GM21515 (cell line): ENCODE measurements at regions not wholly inside any gene's neighbourhood (a gene's known extent, or its start where the extent isn't known, plus 50 kb on each side); places are given as distances from the start of the nearest gene placed in this dataset.
"Not testable (repeated sequence)": the region's sequence is repeated elsewhere in the genome, so short reads cannot be mapped to it uniquely, and the experiment has no call there.

Experiments
- ATAC-seq: cut with Tn5 transposase; IDR thresholded peaks from one replicate; pipeline ENCODE4 v1.9.1; 2021; ENCODE audit not compliant: unreplicated experiment

DNA sequence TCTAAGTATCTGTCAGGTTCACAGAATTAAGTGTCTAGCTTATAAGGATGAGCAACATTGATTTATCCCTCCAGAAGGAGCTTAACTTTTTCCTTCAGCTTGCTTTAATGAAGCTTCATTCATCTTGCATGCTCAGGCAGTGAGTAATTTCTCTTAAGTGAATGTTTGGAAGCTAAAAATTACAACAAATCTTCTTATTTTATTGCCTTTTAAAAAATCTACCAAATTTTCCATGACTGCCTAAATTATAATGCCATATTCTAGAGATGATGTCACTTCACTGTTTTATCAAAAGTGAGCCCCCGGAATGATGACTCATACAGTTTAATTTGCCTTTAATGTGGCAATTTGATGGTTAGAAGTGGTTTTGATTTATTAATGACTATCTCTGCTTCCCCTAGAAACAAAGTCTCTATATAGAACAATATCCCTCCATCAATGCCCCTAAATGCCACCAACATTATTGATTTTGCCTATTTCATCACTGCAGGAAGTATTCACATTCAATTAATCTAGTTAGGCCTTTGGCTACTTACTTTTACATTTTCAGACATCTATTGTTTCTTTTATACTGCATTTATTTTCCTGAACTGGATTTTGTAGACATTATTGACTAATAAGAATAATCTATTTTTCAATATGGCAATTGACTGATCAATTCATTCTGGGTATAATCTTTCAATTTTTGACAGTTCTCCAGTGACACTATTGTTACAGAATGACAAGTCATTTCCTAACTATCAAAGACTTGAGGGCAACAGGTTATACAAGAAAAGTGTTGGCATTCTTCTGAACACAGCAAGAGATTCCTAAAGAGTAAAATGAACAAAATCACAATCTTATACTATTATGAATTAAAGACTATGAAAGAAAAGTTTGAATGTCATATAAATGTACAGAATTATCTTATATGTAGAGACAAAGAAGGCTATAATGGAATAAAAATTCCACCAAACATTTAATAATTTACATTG is 139.3 kb upstream of the ODAD2 start:
- no peak for ATAC-seq

DNA sequence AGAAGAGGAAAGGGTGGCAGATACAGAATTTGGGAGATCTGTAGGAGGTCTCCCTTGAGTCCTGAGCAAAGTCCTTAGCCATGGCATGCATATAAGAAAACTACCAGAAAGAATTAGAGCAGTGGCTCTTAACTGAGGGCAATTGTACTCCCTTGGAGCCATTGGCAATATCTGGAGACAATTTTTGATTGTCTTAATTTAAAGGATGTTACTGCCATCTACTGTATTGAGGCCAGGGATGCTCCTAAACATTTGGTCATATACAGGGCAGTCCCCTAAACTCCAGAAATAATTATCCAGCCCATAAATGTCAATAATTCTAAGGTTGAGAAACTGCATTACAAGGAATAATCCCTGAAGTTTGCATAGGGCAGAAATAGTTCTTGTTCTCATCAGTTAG is 136.4 kb upstream of the ODAD2 start:
- no peak for ATAC-seq

GRCh38 chr10:28130267-28130666 is 131.4 kb upstream of the ODAD2 start:
- ATAC-seq = no peak

- no peak for ATAC-seq
Observed at GRCh38 chr10:28127881-28128280, 129.0 kb upstream of the ODAD2 start.

- ATAC-seq = no peak
Observed at GRCh38 chr10:28125701-28126100, 126.8 kb upstream of the ODAD2 start.

GRCh38 chr10:28120795-28121194 is 121.9 kb upstream of the ODAD2 start:
- ATAC-seq = no peak

DNA sequence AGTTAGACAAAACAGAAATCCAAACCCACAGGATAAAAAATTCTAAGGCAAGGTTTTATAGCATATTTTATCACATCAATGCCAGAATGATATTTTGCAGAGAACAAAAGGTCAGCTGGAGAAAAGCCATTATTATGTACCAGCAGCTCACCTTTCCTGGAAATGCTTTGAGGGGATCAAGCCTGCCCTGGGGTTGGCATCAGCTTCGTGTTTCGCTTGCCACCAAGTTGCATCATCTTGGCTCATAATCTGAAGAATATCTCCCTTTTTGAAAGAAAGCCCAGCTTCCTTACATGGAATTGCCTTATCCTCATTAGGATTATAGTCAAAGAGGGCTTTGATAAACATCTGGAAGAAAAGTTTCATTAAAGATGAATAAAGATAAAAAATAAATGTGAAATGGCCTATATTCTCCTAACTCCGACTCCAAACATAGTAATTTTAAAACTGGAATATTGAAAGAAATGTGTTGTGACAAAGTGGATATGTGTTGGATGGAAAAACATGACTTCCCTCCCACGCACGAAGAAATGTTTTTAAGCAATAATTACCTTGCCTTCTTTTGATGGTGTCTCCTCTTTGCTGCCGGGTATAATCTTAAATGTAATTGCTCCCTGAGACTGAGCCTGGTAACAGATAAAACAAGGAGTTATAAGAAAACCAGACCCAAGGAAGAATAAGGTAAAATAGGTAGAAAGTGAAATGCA is 121.3 kb upstream of the ODAD2 start:
- no peak for ATAC-seq

GRCh38 chr10:28118985-28119628 is 120.2 kb upstream of the ODAD2 start:
- no peak for ATAC-seq

- no peak for ATAC-seq
Observed at GRCh38 chr10:28113202-28113601, 114.3 kb upstream of the ODAD2 start.

GRCh38 chr10:28111712-28112111 is 112.8 kb upstream of the ODAD2 start:
- ATAC-seq = no peak

GRCh38 chr10:28105561-28105960 is 106.7 kb upstream of the ODAD2 start:
- ATAC-seq = no peak

DNA sequence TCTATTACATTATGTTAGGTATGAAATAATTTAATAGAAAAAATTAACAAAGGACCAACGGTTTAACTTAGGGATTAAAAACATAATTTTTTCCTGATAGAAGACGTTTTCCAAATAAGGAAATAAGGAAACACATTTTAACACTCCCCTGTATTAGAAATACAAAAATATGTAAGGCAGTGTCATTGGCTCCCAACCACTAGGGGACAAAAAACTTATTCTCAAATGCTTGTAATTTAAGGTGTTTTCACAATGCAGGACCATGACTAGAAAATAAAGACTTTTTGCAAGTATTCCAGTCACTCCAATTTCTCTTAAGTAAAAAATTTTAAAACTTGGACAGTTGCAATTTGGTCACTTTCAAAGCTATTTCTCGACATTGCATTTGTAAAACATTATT is 98.8 kb upstream of the ODAD2 start:
- ATAC-seq = no peak

DNA sequence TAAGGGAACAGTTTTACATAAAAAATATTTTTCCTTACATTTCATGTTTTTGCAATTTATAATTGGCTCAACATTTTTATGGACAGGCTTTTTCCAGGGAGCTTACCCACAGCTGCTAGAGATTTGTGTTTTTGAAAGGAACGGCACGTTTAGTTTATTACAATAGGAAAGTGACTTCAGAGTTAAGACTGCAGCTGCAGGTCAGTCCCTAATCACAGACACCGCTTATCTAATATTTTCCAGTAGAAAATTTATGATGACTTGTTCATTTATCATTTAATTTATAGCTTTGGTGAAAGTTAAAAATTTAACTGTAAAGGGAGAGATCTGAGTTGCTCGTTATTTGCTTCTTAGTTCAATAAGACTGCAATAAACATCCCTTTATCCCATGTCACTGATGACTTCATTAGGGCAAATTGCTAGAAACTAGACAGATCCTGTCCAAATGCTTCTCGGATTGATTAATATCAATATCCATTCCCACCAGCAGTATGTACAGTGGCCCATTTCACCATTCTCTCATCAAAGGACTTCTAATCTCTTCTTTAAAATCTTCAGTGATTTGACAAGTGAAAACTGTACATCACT is 97.0 kb upstream of the ODAD2 start:
- no peak for ATAC-seq

DNA sequence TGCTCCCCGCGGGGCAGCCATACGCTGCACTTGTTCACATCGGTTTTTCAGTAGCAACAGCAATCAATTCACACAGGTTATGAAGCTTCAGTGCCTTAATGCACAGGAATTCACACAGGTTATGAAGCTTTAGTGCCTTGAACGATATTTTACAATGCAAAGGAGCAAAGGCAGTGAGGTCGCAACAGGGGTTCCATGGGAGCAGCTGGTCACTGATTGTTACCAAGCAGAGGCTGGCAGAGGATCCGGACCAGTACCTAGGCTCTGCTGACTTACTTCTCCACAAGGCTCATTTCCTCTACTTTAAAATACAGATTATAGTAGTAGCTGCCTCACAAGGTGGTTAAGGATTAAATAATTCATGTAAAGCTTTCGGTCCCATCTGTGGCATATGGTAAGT is 95.2 kb upstream of the ODAD2 start:
- no peak for ATAC-seq

DNA sequence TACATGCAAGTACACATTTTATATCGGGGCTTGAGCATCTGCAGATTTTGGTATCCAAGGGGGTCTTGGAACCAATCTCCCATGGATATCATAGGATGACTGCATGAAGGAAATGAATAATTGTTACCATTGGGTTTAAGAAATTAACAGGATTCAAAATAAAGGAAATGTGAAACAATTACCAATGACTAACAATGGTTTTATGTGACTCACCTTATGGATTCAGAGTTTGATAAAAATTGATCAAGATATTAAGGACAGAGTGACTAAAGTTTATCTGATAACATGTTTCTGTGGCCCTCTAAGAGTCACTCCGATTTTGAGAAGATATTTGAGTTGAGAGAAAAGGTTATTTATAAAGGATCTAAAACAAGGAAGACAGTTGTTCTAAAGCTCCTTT is 93.0 kb upstream of the ODAD2 start:
- ATAC-seq = no peak

GRCh38 chr10:28090506-28090905 is 91.6 kb upstream of the ODAD2 start:
- ATAC-seq = no peak

DNA sequence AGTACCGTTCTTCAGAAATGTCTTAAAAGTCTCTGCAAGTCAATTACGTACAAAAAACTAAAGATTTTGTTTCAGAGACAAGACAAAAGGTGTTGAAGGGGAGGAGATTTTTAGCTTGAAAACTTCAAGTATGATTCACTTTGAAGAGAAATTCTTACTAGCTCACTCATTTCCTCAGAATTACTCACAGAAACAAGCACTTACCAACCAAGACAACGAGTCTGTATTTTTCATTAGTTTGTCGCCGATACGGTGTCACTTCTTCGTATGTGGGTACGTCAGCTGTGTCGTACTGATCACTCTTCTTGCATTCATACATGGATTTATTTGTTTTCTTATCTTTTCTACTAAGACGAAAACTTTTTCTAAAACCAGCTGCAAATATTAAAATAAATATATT is 90.6 kb upstream of the ODAD2 start:
- ATAC-seq = no peak

DNA sequence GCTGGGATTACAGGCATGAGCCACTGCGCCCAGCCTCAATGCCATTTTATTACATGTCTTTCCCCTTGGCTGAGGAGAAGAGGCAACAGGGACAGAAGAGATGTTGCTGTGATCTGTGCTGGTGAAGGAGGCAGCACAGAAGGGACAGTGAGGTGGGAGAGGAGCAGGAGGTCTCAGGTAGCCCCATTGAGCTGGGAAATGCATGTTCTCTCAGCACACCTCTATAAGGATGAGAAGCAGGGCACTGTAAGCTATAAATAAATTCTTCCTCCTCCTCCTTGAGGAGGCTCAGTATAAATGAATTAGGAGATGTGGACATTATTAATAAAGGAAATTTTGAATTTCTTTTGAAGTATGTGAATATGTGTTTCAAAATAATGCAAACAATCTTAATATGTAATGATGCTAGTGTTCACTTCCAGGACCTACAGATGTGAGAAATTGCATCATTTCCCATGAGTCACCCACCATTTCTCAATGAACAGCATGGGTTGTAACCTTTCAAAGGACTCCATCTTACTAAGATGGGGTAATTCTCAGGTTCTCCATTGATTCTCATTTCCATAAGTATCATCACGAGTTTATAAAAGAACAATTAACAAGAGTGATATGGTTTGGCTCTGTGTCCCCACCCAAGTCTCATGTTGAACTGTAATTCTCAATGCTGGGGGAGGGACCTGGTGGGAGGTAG is 88.9 kb upstream of the ODAD2 start:
- ATAC-seq = no peak

DNA sequence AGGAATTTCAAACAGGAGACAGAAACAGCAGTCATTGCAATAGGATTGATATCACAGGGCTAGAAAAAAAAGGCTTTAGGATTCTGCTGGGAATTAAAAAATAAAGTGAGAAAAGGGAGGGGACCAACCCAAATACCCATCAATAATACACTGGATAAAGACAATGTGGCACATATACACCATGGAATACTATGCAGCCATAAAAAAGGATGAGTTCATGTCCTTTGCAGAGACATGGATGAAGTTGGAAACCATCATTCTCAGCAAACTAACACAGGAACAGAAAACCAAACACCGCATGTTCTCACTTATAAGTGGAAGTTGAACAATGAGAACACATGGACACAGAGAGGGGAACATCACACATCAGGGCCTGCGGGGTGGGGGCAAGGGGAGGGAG is 86.9 kb upstream of the ODAD2 start:
- not testable (repeated sequence) for ATAC-seq

DNA sequence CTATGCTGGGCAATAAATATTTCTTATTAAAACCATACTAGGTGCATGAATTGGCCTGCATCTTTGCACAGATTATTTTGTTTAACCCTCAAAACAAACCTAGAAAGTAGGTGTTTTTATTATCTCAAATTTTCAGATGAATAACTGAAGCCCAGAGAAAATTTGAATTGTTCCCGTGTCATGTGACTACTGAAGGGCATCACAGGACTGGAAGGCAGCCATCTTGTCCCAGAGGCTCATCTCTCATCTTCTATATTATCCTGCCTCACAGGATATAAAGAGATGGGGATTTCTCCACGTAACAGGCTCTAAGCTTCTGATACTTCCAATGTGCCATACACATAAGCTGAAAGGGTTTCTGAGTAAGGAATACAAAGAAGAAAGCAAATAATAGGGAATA is 84.0 kb upstream of the ODAD2 start:
- no peak for ATAC-seq

DNA sequence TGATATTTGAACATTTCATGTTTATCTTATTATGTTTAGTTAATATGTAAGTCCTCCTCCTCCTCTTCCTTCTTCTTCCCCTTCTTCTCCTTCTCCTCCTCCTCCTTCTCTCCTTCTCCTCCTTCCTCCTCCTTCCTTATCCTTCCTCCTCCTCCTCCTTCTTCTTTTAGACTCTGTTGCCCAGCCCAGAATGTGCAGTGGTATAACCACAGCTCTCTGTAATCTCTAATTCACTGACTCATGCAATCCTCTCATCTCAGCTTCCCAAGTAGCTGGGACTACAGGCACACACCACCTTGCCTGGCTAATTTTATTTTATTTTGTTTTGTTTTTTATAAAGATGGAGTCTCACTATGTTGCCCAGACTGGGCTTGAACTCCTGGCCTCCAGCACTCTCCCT is 83.4 kb upstream of the ODAD2 start:
- no peak for ATAC-seq
